ENCODE measurements at regions not wholly inside any gene's neighbourhood (a gene's known extent, or its start where the extent isn't known, plus 50 kb on each side); places are given as distances from the start of the nearest gene placed in this dataset.

DNA sequence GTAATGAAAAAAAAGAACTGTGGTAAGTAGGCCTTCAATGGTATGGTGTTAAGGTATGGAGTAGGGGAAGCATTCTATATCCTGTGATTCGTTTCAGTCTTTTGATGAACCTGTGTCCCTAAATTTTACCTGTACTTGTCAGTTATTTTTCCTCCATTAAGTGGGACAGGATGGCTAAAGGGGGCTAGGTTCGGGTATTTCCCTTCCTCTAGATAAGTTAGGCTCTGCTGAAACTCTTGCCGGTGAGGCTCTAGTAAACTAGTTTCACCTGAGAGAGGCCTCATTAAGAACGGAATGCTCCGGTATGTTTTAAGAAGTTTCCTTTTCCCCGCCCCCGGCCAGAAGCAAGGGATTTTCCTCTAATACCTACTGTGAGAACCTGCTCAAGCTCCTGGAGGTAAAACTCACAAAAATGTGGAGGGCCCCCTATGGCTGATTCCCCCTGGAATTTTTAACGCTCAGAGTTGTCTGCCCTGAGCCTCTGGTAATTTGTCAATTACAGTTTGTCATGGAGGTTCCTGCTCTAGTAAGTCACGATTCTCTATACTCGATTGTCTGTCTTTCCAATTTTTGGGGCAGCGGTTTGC lies 87.7 kb downstream of the MACIR start:
- TF ChIP-seq GATA1 (IDR thresholded peaks at IDR 0.05; ENCODE audit: low read depth, low read length) (no peak), POLR2A (IDR thresholded peaks at IDR 0.05; ENCODE audit: low read length) (no peak)
- no peak for DNase-seq

DNA sequence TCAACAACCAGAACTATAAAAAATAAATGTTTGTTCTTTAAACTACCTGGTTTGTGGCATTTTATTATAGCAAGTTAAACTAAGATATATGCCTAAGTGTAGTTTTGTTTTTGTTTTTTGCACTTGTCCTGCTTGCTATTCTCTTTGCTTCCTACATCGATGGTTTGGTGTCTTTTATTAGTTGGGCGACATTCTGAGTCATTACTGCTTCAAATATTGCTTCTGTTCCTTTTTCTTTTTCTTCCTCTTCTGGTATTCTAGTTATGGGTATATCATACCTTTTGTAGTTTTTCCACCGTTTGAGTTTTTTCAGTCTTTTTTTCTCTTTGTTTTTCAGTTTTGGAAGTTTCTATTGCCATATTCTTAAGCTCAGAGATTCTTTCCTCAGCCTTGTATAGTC lies 86.9 kb downstream of the MACIR start:
- DNase-seq, result no peak
- no peak for TF ChIP-seq GATA1 (IDR thresholded peaks at IDR 0.05; ENCODE audit: low read depth, low read length)
- TF ChIP-seq POLR2A (IDR thresholded peaks at IDR 0.05; ENCODE audit: low read length), result no peak

DNA sequence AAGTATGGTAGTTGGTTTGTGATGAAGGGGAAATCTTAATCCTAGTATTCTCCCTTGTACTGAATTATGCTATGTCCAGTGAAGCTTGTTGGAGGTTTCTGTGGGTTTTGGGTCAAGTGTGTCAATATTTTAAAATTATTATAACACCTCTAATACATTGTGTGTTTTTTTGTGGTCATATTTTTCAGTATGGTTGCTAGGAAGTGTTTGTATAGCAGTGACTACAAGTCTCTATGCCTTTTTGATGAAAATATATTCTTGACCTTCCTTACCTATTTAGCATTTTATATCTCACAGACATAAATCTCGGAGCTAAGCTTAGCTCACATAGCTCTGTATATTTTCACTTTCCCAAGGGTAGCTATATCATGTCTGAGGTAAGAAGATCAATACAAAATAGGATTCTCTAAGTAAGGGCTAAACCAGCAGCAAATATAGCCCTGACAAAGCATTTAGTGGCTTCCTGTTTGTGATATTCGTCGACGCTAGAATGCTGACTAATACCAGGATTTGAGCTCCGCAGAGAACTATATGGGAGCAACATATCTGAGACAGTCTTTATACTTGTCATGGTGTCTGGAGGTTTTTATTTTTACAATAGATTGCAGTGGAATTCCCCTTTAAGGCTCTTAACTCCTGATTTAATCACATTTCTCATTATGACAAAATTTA lies 82.3 kb downstream of the MACIR start:
- TF ChIP-seq GATA1 (IDR thresholded peaks at IDR 0.05; ENCODE audit: low read depth, low read length) (no peak), POLR2A (IDR thresholded peaks at IDR 0.05; ENCODE audit: low read length) (no peak)
- no peak for DNase-seq

DNA sequence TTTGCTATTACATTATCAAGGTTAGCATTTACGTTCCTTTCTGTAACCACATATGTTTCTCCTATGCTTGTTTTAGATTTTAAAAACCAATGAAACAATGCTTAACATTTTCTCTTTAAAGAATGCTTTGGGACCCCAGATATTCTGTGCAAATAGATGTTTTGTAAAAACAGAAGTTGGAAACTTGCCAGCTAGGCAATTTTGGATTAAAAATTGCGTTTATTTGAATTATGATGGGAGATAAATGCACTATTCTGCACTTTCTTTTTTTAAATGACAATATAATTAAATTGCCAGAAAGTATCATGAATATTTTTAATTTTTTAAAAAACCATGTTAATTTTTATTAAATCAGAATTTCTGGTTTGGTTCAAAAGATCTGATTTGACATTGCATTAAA lies 81.6 kb downstream of the MACIR start:
- TF ChIP-seq GATA1 (IDR thresholded peaks at IDR 0.05; ENCODE audit: low read depth, low read length), result no peak
- no peak for TF ChIP-seq POLR2A (IDR thresholded peaks at IDR 0.05; ENCODE audit: low read length)
- DNase-seq, result no peak

DNA sequence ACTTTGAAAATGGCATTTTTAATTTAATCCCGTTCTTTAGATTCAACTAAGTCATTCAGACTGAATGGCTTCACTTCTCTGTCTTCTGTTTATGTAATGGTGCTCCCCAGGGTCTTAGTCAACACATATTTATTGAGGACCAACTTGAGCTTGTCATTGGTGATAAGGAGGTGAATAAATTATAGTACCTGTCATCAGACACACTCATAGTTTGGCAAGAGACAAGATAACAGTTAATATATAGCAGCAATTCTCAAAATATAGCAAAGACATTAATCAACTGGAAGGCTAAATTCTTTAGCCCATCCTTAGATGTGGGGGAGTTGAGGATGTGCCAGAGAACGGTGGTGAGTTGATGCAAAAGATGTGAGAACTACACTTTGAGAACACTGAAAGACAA lies 78.4 kb downstream of the MACIR start:
- no peak for DNase-seq

DNA sequence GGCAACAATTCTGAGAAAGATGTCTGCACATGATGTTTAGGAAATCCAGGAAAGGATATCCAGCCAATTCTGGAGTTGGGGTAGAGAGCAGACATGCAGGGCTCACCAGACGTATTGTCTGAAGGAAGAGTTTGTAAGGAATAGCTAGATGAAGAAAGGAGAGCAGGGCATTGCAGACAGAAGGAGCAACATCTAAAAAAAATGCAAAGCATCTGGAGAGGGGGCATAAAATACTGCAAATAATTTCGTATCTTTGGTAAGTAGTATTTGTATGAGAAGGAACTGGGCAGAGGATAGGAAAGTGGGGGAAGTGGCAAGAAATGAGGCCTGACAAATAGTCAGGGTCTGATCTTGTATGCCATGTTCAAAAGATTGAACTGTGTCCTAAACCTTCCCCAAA lies 74.8 kb downstream of the MACIR start:
- no peak for DNase-seq
- TF ChIP-seq GATA1 (IDR thresholded peaks at IDR 0.05; ENCODE audit: low read depth, low read length) (no peak), POLR2A (IDR thresholded peaks at IDR 0.05; ENCODE audit: low read length) (no peak)

More for the DNA sequence above, 78.4 kb downstream of the MACIR start:
- TF ChIP-seq POLR2A (IDR thresholded peaks at IDR 0.05; ENCODE audit: low read length), result no peak
- no peak for TF ChIP-seq GATA1 (IDR thresholded peaks at IDR 0.05; ENCODE audit: low read depth, low read length)

DNA sequence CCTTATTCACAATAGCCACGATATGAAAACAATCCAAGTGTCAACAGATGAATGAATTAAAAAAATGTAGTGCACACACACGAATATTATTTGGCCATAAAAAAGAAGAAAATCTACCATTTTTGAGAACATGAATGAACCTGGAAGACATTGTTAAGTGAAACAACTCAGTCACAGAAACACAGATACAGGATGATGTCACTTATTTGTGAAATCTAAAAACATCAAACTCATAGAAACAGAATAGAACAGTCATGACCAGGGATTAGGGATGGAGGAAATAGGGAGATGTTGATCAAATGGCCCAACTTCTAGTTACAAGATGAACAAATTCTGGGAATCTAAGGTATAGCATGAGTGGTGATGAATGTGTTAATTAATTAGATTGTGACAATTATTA lies 72.3 kb downstream of the MACIR start:
- TF ChIP-seq POLR2A (IDR thresholded peaks at IDR 0.05; ENCODE audit: low read length) (no peak), GATA1 (IDR thresholded peaks at IDR 0.05; ENCODE audit: low read depth, low read length) (no peak)
- no peak for DNase-seq
